Activated CD8-positive, alpha-beta T cell treated with anti-CD3 and anti-CD28 coated beads, Interleukin-2, amount 10 ng/mL, durations not matched to agents 7 days and 5 days (primary cell): ENCODE measurements at regions not wholly inside any gene's neighbourhood (a gene's known extent, or its start where the extent isn't known, plus 50 kb on each side); places are given as distances from the start of the nearest gene placed in this dataset.

ENCODE experiments used
- ATAC-seq: fragments of 150-1000 bp; cut with Tn5 transposase; one replicate; pipeline ENCODE4 v1.10.0; 2021; ENCODE audit warnings: moderate library complexity
- CTCF ChIA-PET: fragments of 350-600 bp; sonication (Branson Sonifier 250); formaldehyde crosslinking; loops from one replicate; lab custom pipeline; 2021; ENCODE audit warnings: antibody characterized with exemption; lab: Charles Lee
- POLR2A ChIA-PET: fragments of 350-600 bp; sonication (Branson Sonifier 250); formaldehyde crosslinking; loops from one replicate; lab custom pipeline; 2021; ENCODE audit warnings: antibody characterized with exemption; lab: Charles Lee
- DNase-seq: peaks from one replicate; pipeline ENCODE4 v3.0.0-alpha.2; 2020
- H3K27ac Mint-ChIP-seq: one replicate; pipeline ENCODE4 v1.8.0; 2021; ENCODE audit warnings: mild to moderate bottlenecking, mixed read lengths
- H3K27me3 Mint-ChIP-seq: one replicate; pipeline ENCODE4 v1.8.0; 2021; ENCODE audit warnings: low read depth, mixed read lengths
- H3K36me3 Mint-ChIP-seq: one replicate; pipeline ENCODE4 v1.8.0; 2021; ENCODE audit warnings: low read depth, mixed read lengths
- H3K4me1 Mint-ChIP-seq: one replicate; pipeline ENCODE4 v1.8.0; 2021; ENCODE audit warnings: low read depth, mixed read lengths
- H3K4me3 Mint-ChIP-seq: one replicate; pipeline ENCODE4 v1.8.0; 2021; ENCODE audit warnings: mild to moderate bottlenecking, mixed read lengths
- H3K9me3 Mint-ChIP-seq: one replicate; pipeline ENCODE4 v1.8.0; 2022; ENCODE audit warnings: mixed read lengths; ENCODE audit not compliant: insufficient read depth

DNA sequence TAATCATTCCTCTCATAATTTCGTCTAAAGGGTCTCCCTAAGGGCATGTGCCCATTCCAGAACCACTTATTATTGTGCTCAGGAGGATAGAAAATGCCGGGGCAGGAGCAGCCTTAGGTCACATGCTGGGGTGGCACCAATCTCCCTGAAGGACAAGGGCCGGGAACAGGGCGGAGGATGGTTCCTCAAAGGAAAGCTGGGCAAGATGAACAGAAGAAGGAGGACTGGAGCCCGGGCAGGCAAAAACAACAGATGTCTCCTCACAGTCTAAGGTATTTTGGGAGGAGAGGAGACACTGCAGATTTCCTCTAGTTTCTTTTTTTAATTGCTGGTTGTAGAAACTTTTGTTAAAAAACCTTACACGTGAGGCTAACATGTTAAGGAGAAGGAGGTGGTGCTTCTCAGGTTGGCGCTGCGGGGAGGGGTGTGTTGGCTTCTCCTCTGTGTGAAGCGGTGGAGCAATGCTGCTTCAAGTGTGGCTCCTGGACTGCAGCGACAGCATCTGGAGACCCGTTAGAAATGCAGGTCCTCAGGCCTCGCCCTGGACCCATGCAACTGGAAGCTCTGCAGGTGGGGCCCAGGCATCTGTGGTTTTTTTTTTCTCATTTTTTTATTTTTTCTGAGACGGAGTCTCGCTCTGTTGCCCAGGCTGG lies 164.8 kb downstream of the AACS start:
- Mint-ChIP-seq H3K27ac (no peak overlapping the region), H3K27me3 (peaks cover 4% of the 10 kb centered on the region), H3K36me3 (no peaks in the 10 kb centered on the region), H3K4me3 (no peak overlapping the region), H3K9me3 (no peaks in the 10 kb centered on the region), H3K4me1 (no peaks in the 10 kb centered on the region)
- no peak for ATAC-seq
- ChIA-PET CTCF (no interaction called here), POLR2A (no interaction called here)
- no peak for DNase-seq

DNA sequence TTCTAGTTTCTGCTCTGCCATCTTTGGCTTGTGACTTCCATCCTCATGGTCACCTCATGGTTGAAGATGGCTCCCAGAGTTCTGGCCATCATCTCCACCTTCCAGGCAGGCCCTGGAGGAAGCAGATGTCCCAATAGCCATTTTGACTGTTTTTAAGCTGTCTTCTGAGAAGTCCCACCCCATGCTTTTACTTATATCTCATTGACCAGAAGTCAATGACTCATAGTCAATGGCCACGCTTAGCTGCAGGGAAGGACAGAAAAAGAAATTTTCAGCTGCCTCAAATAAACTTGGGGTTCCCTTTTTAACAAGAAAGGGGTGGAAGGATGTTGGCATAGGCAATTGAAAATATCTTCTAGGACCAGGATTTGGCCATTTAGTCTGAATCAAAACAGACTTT lies 168.1 kb downstream of the AACS start:
- no peak for DNase-seq
- POLR2A ChIA-PET: no interaction called here
- H3K4me3 Mint-ChIP-seq: no peak overlapping the region
- CTCF ChIA-PET: no interaction called here
- no peaks in the 10 kb centered on the region for H3K9me3 Mint-ChIP-seq
- no peaks in the 10 kb centered on the region for H3K4me1 Mint-ChIP-seq
- H3K27ac Mint-ChIP-seq: no peak overlapping the region
- H3K36me3 Mint-ChIP-seq: no peaks in the 10 kb centered on the region
- no peak for ATAC-seq
- peaks cover 4% of the 10 kb centered on the region for H3K27me3 Mint-ChIP-seq

DNA sequence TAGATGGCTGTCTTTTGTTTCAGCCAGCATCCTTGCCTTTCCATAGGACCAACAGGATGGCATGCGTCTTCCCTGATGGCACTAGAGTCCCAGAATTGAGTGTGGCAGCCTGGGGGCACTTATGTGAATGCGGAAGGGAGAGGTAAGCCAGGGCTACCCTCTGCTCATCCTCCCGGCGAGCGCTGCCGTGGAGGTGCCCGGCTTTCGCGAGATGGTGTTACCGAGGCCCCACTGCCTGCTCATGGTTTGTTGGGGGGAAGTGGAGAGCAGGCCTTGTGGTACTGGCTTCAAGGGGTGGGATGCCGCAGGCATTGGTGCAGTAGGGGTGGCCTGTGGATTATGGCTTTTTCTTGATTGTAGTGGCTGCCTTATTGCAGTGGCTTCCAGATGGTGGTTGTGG lies 174.3 kb downstream of the AACS start:
- H3K4me3 Mint-ChIP-seq: no peak overlapping the region
- CTCF ChIA-PET: no interaction called here

DNA sequence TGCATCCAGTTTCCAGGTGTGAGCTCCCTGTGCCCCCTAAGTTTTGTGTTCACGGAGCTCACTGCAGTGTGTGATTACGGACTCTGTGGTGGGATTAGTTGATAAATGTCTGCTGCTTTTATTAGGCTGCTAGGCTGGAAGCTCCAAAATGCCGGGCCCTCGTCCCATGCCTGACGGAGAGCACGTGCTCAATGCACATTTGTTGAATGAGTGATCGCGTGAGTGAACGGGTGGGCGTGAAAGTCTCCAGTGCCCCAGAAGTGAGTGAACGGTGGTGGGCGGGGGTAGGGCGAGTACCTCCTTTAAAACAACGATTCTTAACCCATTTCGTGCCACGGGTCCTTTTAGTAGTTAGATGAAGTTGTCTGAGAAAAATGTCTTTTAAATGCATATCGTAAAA lies 175.5 kb downstream of the AACS start:
- POLR2A ChIA-PET: no interaction called here
- Mint-ChIP-seq H3K36me3 (no peaks in the 10 kb centered on the region), H3K27me3 (no peaks in the 10 kb centered on the region), H3K4me1 (no peaks in the 10 kb centered on the region), H3K4me3 (no peak overlapping the region), H3K9me3 (no peaks in the 10 kb centered on the region), H3K27ac (no peak overlapping the region)
- CTCF ChIA-PET: no interaction called here
- no peak for DNase-seq
- ATAC-seq: no peak

More for the DNA sequence above, 174.3 kb downstream of the AACS start:
- Mint-ChIP-seq H3K36me3 (no peaks in the 10 kb centered on the region), H3K9me3 (no peaks in the 10 kb centered on the region), H3K4me1 (no peaks in the 10 kb centered on the region), H3K27me3 (peaks cover 3% of the 10 kb centered on the region), H3K27ac (no peak overlapping the region)
- POLR2A ChIA-PET: no interaction called here
- no peak for ATAC-seq
- no peak for DNase-seq

DNA sequence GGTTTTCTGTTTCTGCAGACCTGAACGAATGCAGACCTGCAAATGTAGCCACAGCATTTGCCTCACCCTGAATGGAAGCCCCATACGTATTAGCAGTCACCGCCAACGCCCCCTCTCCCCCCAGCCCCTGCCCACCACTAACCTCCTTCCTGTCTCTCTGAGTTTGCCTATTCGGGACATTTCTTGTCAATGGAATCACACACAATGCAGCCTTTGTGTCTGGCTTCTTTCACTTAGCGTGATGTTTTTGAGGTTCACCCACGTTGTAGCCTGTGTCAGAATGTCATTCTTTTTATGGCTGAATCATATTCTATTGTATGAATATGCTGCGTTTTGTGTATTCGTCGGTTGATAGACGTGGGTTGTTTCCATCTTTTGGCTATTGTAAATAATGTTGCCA lies 178.6 kb downstream of the AACS start:
- ChIA-PET CTCF (no interaction called here), POLR2A (no interaction called here)
- Mint-ChIP-seq H3K9me3 (no peaks in the 10 kb centered on the region), H3K27ac (no peak overlapping the region), H3K27me3 (no peaks in the 10 kb centered on the region), H3K4me3 (no peak overlapping the region), H3K4me1 (no peaks in the 10 kb centered on the region), H3K36me3 (no peaks in the 10 kb centered on the region)
- ATAC-seq (no peak), DNase-seq (no peak)

DNA sequence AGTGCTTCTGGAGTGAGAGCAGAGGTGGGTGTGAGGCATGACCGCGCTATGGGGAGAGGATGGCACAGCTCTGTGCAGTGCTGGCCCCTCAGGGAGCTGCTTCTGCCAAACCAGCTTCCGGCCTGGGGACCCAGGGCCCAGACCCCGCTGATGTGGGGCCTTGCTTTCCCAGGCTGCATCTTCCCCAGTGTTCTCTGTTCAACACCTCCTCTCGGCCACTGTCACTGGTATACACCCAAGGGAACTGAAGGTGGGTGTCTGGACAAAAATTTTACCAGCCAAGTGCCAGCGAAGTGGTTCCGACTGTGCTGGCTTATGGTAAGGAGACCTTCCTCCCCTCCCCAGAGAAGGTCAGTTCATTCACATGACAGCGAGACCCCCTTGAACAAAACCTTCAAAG lies 179.1 kb downstream of the AACS start:
- no peak overlapping the region for H3K4me3 Mint-ChIP-seq
- no peaks in the 10 kb centered on the region for H3K4me1 Mint-ChIP-seq
- ATAC-seq (no peak), DNase-seq (no peak)
- H3K9me3 Mint-ChIP-seq: no peaks in the 10 kb centered on the region
- CTCF ChIA-PET: no interaction called here
- H3K27ac Mint-ChIP-seq: no peak overlapping the region
- no peaks in the 10 kb centered on the region for H3K36me3 Mint-ChIP-seq
- POLR2A ChIA-PET: no interaction called here
- no peaks in the 10 kb centered on the region for H3K27me3 Mint-ChIP-seq

DNA sequence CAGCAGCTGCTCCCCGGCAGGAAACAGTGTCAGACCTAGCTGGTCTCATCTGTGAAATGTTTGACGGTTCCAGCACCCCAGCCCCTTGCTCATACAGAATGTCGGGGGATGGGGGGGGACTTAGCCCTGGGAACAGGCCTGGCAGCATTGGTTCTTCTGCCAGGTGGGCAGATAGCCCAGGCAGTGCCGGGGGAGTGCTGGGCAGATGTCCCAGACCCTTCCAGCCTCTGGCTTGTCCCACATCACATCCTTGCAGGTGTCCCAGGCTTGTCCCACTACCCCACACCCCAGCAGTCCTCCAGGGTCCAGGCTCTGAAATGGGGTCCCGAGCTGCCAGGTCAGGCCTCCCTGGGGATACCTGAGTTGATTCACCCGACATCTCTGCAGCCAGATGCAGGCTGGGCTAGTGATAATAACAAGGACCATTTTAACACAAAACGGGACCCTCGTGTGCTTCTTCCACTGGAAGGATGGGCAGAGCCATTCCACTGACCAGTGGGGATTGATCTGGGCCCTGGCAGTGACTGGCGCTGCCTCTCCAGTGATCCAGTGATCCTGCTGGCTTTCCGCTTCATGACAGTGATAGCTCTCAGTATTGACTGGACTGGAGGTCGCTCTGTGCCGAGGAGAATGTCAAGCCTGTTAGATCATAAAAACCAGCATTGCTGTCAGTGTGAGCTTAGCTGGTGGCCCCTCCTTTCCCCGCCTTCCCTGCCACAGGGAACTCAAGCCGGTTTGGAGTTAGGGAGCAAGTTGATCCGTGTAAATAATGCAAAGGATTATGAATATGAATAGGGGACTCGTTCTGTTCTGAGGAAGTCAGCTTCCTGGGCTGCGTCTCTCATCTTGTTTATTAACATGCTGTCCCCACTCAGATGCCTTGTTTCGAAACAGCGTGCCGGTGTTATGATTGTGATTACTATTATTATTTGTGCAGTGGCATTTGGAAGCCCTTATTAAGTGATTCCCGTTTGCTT lies 180.6 kb downstream of the AACS start:
- CTCF ChIA-PET: no interaction called here
- H3K4me1 Mint-ChIP-seq: no peaks in the 10 kb centered on the region
- H3K4me3 Mint-ChIP-seq: no peak overlapping the region
- H3K36me3 Mint-ChIP-seq: no peaks in the 10 kb centered on the region
- H3K9me3 Mint-ChIP-seq: no peaks in the 10 kb centered on the region
- no peaks in the 10 kb centered on the region for H3K27me3 Mint-ChIP-seq
- ATAC-seq: no peak
- no peak for DNase-seq
- POLR2A ChIA-PET: no interaction called here
- no peak overlapping the region for H3K27ac Mint-ChIP-seq

DNA sequence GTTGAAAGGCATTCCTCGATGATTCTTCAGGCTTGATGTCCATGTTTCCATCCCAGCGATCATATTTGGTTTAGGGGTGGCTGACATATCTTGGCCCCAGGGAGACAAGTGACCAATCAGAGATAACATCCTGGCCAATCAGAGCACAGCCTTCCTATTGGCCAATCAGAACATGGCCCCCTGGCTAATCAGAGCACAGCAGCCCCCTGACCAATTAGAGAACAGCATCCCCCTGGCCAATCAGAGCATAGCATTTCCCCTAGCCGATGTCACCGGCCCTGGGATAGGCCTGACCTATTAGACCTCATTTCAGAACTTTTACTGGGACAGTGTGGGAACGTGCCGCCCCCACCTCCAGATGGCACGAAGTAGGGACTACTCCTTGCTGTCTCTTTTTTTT lies 182.2 kb downstream of the AACS start:
- CTCF ChIA-PET: no interaction called here
- no peak for ATAC-seq
- DNase-seq: no peak
- no peaks in the 10 kb centered on the region for H3K27me3 Mint-ChIP-seq
- no peaks in the 10 kb centered on the region for H3K9me3 Mint-ChIP-seq
- no peaks in the 10 kb centered on the region for H3K36me3 Mint-ChIP-seq
- no peak overlapping the region for H3K27ac Mint-ChIP-seq
- POLR2A ChIA-PET: no interaction called here
- no peak overlapping the region for H3K4me3 Mint-ChIP-seq
- no peaks in the 10 kb centered on the region for H3K4me1 Mint-ChIP-seq

DNA sequence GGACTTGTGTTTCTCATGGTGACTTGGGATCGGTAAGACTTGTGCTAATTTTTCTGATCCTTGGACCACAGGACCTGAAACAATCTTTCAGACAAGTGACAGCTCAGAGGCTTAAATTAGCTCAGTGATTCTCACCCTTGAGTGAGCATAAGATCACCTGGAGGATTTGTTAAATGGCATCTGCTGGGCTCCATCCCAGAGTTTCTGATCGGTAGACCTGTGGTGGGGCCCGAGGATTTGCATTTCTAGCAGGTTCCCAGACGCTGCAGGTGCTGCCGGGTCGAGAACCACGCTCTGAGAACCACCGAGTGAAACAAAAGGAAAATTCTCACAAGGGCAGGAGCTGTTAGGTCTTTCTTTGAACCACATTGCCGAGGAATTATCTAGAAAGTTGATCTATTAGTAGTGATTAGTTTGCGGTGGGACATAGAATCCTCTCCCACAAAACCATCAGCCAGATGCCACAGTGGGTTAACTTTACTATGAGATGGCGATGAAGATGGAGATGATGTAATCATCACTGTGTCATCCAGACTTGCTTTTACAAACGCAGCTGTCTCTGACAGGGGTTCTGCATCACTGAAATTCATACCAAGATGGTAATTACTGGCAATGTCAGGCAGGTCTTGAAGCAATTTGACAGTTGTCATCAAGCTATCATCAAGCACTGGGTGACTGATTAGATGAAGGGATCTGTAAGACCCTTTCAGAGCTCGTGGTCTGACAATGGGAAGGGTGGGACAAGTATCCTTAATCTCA lies 184.0 kb downstream of the AACS start:
- Mint-ChIP-seq H3K27ac (no peak overlapping the region), H3K4me3 (no peak overlapping the region), H3K27me3 (no peaks in the 10 kb centered on the region), H3K36me3 (no peaks in the 10 kb centered on the region), H3K9me3 (no peaks in the 10 kb centered on the region), H3K4me1 (no peaks in the 10 kb centered on the region)
- DNase-seq (no peak), ATAC-seq (no peak)
- ChIA-PET CTCF (no interaction called here), POLR2A (no interaction called here)

DNA sequence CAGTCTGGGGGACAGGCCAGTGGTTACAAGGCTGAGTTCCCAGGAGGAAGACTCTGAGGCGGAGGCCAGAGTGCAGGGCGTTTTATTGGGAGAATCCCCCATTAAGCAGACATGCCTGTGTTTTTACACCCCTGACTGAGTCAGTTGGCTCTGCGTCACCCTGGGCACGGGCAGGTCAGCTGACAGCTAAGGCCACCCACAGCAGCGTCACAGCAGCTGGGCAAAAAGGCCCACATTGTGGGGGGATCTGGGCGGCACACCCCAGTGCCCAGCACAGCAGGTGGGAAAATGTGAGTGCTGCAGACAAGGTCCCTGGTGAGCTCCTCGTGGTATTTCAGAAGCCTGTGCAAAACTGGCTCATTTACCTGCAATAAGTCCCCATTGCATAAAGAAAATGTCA lies 184.7 kb downstream of the AACS start:
- H3K36me3 Mint-ChIP-seq: no peaks in the 10 kb centered on the region
- no peak overlapping the region for H3K27ac Mint-ChIP-seq
- ATAC-seq (no peak), DNase-seq (no peak)
- ChIA-PET POLR2A (no interaction called here), CTCF (no interaction called here)
- no peak overlapping the region for H3K4me3 Mint-ChIP-seq
- no peaks in the 10 kb centered on the region for H3K27me3 Mint-ChIP-seq
- H3K4me1 Mint-ChIP-seq: no peaks in the 10 kb centered on the region
- H3K9me3 Mint-ChIP-seq: no peaks in the 10 kb centered on the region

DNA sequence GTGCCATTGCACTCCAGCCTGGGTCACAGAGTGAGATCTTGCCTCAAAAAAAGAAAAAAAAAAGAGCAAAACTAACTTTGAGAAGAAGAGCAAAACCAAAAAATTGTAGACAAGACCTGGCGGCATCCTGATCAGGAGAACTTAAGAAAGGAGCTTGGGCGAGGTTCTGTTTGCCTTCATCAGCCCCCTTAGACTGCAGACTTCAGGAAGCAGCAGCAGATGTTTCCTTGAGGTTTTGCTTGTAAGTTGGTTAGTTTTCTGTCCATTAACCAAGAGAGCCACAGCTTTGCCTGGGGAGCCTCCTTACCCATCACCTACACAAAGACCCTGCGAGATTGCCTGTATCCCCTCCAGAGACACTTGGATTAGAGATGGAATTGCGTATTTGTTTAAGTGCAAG lies 189.0 kb downstream of the AACS start:
- H3K27ac Mint-ChIP-seq: no peak overlapping the region
- no peaks in the 10 kb centered on the region for H3K4me1 Mint-ChIP-seq
- H3K4me3 Mint-ChIP-seq: no peak overlapping the region
- no peak for DNase-seq
- no peaks in the 10 kb centered on the region for H3K27me3 Mint-ChIP-seq
- no peak for ATAC-seq
- no peaks in the 10 kb centered on the region for H3K9me3 Mint-ChIP-seq
- ChIA-PET CTCF (no interaction called here), POLR2A (interaction anchor here (0.7 kb wide), 1 partner anchor 721 kb away, joined by 3 read pairs; no protein-coding TSS in a partner anchor)
- H3K36me3 Mint-ChIP-seq: no peaks in the 10 kb centered on the region

DNA sequence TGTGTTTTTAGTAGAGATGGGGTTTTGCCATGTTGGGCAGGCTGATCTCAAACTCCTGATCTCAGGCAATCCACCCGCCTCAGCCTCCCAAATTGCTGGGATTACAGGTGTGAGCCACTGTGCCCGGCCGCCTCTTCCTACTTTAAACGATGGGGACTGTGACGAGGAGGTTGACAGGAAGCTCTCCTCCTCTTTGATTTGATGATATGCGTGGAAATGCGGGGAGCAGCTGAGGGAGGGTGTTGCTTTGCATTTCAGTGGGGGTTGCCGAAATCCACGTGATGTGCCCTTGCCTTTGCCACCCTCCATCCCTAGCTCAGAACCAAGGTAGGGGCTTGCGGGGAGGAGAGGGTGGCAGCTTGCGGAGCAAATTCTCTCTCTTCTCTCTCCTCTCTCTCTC lies 189.6 kb downstream of the AACS start:
- H3K36me3 Mint-ChIP-seq: no peaks in the 10 kb centered on the region
- ATAC-seq: no peak
- H3K4me3 Mint-ChIP-seq: no peak overlapping the region
- DNase-seq: no peak
- no peaks in the 10 kb centered on the region for H3K27me3 Mint-ChIP-seq
- POLR2A ChIA-PET: interaction anchor here (0.7 kb wide), 1 partner anchor 721 kb away, joined by 3 read pairs; no protein-coding TSS in a partner anchor
- no peaks in the 10 kb centered on the region for H3K4me1 Mint-ChIP-seq
- CTCF ChIA-PET: no interaction called here
- no peaks in the 10 kb centered on the region for H3K9me3 Mint-ChIP-seq
- H3K27ac Mint-ChIP-seq: no peak overlapping the region
